ENCODE measurements at regions not wholly inside any gene's neighbourhood (a gene's known extent, or its start where the extent isn't known, plus 50 kb on each side); places are given as distances from the start of the nearest gene placed in this dataset.

DNA sequence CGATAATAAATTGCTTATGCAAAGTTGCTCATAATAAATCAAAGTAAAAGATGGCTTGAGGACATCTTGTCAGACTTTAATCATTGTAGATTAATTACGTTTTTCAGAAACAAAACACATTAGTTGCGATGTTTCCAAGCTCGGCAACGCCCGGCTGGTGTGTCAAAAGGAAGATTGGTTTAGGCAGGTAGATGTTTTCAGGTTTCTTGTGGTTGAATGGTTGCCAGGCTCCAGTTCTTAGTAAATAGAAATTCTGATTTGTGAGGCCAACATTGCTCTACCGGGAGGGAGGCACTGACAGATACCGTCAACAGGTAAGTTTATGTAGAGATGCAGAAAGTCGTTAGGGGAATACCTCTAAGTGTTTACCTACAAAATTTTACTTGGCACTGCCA lies 280.3 kb downstream of the NPR3 start:
- no peak for DNase-seq

DNA sequence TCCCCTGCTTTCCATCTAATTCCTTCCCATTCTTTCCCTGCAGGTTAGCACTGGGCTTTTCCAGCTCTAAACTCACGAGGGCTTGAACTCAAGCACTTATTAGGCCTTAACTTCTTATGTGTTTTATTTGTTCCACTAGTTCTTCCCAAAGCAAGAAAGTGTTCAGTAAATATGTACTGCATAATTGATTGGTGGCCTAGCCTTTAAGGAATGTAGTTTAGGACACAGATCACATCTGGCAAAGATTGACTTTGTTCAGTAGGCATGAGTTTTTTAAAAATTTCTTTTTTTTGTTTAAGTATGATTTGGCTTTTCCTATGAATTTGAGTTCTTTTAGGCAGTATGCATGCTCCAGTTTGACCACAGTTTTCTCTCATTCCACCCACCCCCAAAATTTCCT lies 285.2 kb downstream of the NPR3 start:
- no peak for DNase-seq

DNA sequence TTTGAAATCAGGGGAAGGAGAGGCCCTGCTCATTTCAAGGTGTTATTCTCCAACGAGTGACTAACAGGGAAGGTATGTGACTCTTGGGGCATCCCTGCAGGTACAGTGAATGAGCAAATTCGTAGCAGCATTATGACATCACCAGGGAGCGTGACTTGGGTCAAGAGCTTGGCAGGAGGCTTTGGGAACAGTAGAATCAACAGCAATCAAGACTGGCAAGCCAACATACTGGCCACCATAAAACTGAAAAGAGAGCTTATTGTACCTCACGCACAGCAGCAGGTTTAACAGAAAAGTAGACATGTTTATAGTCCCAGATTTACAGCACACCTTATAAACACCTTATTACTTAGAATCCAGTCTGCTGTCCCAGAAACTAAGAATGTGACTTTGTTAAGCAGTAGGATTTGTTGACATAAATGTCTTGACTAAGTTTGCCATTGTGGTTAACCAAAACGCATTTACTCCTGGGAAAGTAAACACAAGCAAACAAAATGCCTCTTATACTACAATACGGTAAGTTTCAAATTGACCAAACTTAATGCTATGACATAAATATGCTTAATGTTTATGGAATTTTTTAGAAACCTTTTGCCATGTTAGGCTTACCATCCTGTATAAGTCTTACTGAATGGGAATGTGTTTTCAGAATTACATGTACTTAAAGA lies 297.8 kb downstream of the NPR3 start:
- no peak for DNase-seq

DNA sequence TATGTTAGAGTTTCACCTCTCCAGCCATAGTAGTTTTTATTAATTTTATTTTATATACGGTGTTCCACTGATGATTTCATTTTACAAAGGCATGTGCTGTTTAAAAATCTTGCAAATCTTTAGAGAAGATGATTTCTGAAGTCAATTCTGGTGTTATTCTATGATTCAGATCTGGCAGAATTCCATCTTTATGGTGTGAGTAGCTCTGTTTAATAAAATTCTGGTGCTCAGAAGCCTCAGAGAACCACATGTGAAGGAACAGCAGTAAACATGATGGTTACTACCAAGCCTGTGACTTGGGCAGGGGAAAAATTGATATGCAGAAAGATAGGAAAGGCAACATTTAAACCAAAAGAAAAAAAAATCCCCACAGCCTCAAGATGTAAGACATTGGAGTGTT lies 299.7 kb downstream of the NPR3 start:
- DNase-seq: no peak

DNA sequence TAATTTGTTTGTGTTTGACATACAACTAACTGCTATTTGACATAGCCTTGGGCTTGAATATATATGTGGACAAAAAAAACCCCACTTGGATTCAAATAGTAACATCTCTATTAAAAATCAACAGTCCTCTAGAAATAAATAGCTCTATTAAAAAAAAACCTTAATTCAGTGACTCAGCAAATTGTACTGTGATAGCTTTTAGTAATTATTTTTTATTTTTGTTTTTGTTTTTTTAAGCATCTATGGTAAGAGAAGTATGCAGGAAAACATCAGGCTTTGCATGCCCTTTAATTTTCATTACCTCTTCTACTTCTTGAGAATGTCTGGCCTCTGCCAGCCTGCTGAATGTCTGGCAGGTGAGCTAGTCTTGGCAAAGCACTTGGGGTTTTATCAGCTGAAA lies 300.7 kb downstream of the NPR3 start:
- no peak for DNase-seq

DNA sequence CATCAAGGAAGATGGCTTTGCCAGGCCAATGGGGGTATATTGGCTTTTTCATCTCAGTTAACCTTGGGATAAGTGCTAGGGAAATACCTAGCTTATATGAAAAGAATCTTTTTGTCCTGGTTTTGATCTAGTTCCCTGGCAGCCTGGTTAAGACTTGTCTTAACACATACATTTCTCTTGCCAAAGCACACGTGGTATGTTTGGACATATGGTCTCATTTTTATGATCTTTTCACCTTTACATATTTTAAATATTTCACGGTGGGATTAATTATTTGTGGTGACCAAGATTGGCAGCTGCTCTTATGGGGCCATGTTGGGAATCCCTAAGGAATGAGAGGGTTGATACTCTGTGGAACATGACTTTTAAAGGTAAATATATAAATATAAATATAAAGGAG lies 312.5 kb downstream of the NPR3 start:
- DNase-seq: no peak

DNA sequence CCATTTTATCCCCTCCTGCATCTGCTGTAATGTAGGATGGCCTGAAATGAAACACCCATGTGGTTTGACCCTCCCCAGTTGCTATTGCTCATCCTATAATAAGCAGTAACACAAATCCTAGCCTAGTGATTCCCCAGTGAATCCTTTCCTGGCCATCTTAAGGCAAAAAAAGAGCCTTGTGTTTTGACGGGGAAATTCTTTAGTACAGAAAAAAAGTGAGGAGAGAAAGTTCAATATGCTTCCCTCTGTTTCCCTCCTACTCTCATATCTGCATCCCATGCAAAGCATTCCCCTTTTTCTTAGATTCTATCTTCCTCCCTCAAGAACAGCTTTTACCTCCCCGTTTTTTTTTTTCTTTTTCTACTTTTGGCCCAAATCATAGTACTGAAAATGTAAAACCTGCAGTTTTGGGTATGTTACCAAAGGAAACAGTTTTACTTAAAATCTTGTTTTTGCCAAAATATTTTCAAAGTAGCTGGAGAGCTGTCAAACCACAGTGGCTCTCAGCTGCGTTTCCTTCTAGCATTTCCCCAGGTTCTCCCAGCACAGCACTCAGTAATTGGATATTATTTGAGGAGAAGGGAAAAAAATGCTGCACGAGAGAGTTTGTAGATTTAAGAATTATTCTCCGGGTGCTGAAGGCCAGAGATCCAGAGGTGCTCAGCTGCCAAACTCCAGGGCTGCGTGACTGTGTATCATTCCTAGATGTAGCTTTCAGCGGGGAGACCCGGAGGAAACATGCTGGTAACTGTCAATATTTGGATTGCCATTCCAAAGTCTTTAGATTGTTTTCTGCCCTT lies 321.4 kb downstream of the NPR3 start:
- no peak for DNase-seq

DNA sequence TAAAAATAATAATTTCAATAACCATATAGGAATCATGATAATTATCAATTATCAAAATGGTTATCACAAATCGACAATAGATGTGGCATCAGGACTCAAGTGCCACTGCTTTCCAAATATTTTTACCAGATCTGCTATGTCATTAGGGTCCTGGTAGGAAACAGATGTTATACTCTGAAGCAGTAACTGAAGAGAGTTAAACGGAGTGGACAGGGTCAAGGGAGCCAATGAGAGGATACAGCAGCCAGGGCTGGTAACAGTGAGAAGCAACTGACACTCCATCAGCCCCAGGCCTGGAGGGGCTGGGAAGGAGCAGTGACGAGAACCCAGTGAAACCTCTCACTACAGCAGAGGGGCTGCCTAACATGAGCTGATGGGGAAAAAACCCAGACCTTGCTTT lies 322.4 kb downstream of the NPR3 start:
- DNase-seq: no peak

DNA sequence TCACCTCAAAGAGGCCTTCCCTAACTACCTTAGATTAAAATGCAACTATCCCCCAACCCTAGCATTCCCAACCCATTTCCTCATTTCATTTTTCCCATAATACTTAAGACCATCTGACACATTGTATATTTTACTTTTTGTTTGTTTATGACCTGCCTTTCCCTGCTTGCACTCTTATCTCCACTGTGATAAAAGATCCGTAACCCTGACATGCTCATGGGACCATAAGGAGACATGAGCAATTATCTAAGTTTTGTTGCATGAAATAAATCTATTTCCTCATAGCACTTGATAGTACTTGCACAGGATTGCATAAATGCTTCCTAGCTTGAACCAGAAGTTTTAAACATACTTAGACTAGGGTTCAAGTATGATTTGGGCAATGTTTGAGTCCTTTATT lies 323.7 kb downstream of the NPR3 start:
- DNase-seq: no peak

DNA sequence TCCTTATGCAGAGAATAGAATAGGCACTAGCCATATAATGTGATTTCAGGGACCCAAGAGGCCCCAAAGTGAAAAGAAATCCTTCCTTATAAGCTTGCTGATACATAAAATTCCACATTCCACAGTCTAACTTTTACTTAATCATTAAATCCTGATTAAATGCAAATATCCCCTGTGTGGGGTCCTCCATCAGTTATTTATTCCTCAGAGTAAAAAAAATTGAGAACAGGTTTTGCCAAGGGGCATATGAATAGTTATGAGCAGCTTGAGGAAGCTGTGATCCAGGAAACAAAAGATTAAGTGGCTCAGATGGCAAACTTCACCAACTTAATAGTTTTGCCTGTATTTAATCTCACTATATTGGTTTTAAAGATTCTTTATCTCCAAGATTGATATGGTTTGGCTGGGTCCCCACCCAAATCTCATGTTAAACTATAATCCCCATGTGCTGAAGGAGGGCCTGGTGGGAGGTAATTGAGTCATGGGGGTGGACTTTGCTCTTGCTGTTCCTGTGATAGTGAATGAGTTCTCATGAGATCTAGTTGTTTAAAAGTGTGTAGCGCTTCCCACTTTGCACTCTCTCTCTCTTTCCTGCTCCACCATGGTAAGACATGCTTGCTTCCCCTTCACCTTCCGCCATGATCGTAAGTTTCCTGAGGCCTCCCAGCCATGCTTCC lies 324.9 kb downstream of the NPR3 start:
- DNase-seq: no peak

DNA sequence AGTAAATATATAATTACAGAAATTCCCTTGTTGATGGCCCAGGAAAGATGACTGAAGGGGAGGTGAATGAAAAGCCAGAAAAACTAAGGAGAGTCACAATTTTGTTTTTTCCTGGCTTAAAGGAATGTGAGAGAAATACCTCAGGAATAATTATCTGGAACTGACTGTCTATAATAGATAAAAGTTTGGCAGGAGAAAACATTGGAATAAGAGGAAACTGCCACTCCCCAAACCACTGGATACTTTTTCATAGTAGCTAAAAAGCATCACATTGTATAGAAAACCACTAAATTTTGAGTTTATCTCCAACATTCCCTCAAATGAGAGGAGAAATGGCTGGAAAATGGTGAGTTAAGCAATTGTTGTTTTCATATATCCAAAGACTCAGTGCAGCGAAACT lies 326.0 kb downstream of the NPR3 start:
- no peak for DNase-seq

DNA sequence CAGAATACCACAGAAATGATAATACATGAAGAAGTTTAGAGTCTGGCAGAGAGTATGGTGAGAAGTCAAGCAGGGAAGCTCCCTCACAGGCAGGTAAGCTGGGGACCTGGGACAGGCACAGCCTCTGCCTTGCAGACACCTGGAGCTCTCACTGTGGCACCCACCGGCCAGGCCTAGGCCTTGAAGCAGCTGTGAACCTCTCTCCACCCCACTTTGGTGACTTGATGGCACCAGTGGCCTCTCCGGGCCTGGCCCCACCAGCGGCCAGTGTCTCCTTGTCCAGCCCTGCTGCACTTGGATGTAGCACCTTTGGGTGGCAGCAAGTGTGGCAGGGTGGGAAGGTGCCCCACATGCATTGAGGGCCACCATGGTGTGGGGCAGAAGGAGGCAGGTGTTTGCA lies 330.5 kb downstream of the NPR3 start:
- DNase-seq: no peak

DNA sequence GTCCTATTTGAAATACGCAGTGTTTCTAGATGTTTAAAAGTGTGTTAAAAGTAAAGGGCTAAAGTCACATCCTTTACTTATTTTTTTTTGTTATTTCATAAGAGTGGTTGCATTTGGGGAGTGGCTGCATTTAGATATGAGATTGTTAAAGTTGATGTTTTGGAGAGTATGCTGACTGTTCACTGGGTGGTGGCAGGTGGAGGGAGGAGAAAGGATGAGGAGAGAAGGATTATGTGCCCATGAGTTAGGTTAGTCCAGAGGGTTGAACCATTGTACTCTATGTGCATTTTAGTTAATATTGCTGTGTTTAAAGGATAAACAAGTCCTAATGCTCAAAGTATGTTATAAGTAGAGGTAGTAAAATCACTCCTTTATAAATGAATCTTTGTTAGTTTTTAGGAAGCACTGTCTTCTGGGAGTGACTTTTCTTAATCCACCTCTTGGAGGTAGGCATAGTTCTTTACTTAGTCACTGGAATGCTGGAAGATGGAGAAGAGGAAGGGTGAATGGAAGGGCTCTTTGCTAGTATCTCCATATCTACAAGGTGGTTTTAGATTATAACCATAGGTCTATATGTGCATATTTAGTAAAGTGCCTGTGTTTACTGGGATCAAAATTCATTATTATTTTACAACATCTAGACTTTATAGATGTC lies 332.3 kb downstream of the NPR3 start:
- no peak for DNase-seq

DNA sequence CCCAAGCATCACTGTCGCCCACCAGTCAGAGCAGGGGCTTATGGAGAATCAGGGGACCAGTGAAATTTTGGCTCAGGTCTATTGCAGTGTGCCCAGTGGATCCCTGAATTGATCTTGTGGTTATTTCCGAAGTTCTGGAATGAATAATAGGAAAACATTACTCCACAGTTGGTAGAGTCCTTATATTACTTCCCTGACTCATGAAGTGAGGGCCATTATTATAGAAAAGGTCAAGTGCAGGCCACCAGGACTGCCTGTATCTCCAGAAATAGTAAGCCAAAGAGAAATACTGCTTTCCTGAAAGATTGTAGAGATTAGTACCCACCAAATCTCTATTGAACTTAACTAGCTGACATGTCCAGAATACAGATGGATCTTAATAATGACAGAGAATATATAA lies 335.0 kb downstream of the NPR3 start:
- DNase-seq: no peak

DNA sequence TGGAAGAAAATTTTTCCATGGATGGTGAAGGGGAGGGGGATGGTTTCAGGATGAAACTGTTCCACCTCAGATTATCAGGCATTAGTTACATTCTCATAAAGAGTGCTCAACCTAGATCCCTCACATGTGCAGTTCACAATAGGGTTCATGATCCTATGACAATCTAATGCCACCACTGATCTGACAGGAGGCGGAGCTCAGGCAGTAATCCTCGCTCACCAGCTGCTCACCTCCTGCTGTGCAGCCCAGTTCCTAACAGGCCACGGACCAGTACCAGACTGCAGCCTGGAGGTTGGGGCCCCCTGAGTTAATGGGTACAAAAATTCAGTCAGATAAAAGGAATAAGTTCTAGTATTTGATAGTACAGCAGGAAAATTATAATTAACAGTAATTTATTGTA lies 337.2 kb downstream of the NPR3 start:
- no peak for DNase-seq

DNA sequence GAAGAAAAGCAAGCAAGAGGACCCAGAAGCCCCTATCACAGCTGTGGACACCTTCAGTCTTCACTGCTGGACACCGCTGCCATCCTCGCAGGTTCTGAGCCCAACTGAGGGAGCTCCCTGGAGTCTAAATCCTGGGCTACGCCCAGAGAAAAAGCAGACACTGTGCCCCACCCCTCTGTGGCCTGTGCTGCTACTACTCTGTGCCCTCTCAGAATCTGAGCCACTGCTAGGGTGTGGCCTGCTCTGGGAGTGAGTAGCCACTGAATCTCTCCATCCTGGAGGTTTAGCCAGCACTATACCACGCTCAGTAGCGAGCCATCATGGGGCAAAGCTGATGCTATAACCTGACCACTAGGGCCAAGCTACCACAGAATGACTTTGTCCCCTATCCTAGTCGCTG lies 338.2 kb downstream of the NPR3 start:
- DNase-seq: no peak

DNA sequence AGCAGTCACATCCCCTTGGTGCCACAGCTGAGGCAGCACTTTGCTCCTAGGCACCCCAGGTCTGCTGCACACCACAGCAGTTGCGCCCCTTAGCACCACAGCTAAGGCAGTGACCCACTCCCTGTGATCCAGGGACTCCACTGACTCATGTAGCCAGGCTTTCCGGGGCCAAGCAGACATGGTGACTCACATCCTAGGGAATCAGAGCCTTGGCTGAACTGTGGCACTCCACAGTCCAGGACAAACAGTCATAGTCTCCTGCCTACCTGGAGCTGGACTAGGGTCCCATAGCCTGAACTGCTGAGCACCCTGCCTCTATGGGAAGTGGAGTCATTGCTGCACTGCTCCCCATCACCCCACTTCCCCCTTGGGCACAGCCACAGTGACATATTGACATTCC lies 338.7 kb downstream of the NPR3 start:
- no peak for DNase-seq

DNA sequence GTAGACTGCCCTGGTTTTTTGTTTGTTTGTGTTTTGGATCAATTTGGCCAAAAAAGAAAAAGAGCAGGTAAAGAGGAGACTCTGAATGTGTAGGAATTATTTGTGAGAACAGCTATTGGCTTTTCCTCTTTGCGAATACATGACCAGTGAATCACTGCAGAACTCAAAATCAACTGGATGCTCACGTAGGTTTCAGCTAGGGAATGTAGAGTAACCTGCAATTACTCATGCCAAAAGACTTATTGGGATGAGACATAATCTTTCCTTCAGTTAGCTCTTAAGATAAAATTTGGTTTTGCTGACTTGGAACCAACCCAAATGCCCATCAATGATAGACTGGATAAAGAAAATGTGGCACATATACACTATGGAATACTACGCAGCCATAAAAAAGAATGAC lies 348.0 kb downstream of the NPR3 start:
- no peak for DNase-seq

DNA sequence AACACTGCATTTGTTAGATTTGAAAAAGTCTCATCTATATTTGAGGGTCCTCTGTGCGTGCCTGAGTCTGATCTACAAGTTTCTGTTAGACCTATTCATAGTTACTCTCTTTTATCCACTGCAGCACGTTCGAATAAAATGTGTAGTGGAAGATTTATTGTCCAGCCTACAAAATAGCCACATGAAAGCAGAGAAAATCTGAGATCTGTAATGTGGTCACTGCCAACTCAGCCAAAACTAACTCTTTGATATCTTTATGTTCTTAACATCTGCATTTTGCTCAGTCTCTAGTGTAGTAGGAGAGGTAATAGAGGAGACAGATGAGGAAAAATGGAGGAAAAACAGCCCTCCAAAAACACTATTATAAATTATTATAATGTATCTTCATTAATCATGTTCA lies 354.0 kb downstream of the NPR3 start:
- no peak for DNase-seq

DNA sequence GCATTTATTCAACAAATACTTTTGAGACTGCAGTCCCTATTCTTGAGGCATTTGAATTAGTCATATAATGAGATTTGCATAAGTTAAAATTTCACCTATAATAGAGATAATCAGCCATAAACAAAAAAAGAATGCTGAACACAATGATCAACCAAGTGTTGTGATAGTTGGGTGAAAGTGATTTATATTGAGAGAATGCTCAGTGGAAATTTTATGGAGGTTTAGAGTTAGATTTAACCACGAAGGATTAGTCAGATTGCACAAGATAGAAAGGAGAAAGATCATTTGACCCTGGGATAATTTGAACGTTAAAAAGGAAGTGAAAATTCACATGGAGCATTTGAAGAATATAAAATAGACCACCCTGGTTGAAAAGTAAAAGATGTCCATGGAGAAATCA lies 356.2 kb downstream of the NPR3 start:
- DNase-seq: no peak

DNA sequence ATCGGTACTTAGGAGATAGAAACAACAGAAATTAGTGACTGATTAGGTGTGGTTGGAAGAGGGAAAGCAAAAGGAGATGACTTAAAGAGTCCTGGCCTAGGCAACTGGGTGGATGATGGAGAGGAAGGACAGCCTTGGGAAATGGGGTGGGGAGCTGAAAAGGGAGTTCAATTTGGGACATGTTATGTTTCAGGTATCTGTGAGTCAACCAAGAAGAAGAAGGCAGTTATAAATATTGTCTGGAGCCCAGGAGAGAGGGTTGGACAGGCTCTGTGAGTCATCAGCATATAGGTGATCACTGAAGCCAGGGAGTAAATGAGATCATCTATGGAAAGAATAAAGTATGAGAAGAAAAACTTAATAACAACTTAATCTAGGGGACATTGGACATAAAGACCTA lies 357.7 kb downstream of the NPR3 start:
- no peak for DNase-seq

DNA sequence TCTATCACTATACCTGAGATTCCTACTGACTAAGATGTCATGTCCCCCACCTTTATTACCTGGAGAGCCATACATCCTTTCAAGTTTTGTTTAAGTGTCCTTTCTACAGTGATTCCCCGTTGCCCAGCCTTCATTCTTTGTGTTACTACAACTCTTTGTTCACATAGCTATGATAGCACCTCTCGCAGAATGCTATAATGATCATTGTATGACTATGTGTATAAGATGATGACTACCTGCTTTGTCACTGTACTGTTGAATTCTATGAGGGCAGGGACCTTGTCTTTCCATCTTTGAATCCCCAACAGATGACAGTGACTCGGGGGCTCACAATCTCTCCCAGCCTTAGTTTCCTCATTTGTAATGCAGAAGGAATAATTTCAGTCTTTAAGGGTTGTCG lies 361.2 kb downstream of the NPR3 start:
- DNase-seq: no peak

DNA sequence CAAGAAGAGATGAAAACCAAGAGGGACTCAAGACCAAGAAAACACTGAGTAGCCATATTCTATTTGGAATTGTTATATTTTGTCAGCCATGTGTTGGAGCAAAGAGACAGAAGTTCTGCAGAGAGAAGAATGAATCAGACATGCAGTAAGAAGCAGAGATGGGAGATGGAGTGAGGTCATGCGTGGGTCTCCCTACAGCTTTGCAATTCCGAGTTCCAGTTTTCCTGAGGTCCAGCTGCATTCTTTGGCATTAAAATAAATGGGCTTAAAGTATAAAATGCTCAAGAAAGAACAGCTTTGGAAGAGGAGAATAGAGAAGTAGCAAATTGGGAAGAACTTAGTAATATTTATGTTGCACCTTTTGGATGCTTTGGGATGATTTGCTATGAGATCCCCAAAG lies 361.6 kb downstream of the NPR3 start:
- no peak for DNase-seq

DNA sequence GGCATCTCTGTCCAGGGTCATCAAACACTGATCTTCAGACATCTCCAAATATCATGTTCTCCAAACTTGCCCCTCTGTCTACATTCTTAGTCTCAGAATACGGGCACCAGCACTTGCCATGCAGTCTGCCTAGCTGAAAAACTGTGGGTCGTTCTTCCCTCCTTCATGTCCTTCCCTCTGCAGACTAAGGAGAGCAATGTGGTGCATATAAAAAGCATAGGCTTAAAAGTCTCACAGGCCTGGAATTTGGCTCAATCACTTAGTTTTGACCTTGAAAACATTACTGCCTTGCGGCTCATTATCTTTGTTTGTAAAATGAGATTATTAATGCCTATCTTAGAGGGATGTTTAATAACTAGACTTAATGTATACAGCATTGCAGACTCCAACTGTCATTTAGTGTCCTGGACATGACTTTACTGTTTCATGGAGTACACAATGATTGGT lies 362.8 kb downstream of the NPR3 start:
- DNase-seq: no peak
